ENCODE measurements at regions not wholly inside any gene's neighbourhood (a gene's known extent, or its start where the extent isn't known, plus 50 kb on each side); places are given as distances from the start of the nearest gene placed in this dataset.

DNA sequence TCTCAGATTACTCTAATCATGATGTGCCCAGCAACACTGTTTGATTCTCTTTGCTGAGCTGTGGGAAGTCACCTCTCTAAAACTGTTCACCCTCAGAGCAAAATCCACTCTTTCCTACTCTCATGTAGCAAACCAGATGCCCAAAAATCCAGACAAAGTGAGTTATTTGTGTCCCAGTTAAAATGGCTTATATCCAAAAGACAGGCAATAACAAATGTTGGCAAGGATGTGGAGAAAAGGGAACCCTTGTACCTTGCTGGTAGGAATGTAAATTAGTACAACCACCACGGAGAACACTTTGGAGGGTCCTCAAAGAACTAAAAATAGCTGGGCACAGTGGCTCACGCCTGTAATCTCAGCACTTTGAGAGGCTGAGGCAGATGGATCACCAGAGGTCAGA, 384.0 kb downstream of the HHIPL2 start:
- TF ChIP-seq, protein P1, sequence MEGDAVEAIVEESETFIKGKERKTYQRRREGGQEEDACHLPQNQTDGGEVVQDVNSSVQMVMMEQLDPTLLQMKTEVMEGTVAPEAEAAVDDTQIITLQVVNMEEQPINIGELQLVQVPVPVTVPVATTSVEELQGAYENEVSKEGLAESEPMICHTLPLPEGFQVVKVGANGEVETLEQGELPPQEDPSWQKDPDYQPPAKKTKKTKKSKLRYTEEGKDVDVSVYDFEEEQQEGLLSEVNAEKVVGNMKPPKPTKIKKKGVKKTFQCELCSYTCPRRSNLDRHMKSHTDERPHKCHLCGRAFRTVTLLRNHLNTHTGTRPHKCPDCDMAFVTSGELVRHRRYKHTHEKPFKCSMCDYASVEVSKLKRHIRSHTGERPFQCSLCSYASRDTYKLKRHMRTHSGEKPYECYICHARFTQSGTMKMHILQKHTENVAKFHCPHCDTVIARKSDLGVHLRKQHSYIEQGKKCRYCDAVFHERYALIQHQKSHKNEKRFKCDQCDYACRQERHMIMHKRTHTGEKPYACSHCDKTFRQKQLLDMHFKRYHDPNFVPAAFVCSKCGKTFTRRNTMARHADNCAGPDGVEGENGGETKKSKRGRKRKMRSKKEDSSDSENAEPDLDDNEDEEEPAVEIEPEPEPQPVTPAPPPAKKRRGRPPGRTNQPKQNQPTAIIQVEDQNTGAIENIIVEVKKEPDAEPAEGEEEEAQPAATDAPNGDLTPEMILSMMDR (IDR thresholded peaks at IDR 0.05), result no peak
- TF ChIP-seq POLR2A (IDR thresholded peaks at IDR 0.05), result no peak

All from uterus (tissue), 2 donors.